ENCODE measurements at regions not wholly inside any gene's neighbourhood (a gene's known extent, or its start where the extent isn't known, plus 50 kb on each side); places are given as distances from the start of the nearest gene placed in this dataset.

DNA sequence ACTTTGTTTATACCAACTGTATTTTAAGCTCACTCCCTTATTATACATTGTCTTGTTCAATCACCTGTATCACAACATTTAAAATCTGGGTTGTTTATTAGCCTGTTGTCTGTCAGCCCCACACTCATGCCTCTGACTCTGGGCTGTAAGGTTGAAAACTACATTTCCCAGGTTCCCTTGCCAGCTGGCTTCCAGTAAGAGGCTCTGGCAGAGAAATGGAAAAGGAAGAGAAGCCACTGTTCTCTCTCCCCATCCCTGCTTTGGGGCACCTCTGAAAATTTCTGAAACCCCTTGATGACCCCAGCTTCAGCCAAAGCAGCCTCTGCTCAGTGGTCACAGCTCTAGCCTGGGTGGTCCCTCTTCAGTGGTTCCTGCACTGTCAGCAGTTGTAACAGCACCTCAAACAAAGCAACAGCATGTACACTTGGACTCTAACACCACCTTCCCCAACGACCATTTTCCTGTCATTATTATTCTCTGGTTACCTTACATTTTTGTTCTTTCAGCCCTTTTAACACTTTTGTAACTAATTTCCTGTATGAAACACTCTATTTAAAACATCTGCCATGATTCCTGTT is 108.9 kb upstream of the LGALSL start:
- no peak for DNase-seq

DNA sequence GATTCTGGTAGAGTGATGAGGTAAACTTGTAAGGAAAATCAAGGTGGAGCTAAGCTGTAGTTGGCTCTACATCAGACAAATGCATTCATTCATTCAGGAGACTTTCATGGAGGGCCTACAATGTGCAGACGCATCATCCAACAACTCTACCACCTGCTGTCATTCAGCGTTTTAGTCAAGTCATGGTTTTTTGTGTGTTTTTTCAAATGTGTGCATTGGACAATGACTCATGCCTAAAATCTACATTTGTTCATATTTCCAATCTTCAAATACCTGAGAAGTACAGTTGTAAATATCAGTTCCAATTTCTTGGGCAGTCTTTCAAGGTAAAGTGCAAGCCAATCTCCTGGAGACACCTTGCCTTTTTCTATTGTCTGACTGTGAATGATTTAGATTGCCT is 108.0 kb upstream of the LGALSL start:
- DNase-seq = no peak

DNA sequence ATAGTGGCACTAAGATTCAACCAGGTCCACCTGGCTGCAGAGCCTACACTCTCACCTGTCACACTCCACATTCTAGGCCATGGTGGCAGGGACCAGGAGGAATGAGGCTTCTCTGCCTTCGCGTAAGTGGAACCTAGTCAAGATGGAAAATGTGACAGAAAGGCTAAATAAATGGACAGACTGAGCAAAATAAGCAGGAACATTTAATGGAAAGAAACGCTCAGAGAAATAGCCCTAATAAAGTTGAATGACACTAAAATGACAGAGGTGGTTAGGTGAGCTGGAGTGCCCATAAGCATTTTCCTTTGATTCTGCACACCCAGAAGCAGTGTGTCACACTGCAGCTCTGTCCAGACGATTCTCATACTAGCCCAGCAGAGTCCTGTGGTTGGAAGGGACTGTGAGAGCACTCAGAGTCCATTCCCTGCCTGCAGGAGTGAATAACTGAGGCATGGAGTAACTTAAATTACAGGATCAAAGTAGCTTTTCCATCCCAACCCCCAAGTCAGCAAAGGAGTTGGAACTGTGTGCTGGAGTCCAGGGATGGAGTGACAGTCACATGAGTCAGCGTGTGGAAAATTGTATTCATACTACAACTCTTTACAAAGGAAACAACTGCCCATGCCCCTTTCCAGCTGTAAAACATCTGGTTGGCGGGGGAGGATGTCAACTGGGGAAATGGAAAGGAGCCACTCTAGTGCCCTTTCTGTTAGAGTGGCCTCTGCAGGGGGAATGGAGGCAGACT is 105.4 kb upstream of the LGALSL start:
- DNase-seq = no peak

DNA sequence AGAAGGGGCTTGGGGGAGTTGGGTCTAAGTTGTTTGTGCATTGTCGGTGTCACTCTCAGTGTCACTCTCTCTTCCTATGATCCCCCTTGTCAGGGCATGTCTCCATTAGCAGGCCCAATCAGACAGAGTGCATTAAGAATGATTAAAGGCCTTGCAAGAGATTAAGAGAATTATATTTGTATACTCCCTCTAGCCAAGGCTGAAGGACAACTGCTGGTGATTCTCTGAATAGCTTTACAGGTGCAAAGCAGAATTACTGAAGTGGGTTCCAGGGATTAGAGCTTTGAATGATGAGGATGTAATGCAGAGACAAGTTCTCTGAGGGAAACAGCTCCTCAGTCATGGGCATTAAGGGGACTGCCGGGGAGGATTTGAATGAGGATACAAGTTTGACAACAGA is 104.8 kb upstream of the LGALSL start:
- DNase-seq = no peak

DNA sequence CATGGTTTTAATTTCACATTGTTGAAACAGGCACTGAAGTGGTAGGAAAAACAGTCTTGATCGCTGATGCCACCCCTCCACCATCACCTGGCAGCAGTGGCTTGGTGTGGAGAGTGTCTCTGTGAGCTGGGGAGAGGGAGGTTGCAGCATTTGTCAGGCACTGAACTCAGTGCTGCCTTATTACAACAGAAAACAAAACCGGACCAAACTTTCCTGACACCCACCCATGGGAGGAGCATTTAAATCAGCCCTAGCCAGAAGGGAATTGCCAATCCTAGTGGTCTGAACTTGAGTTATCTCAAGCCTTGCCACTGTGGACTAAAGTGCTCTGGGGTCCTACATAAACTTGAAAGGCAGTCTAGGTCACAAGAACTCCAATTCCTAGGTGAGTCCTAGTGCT is 103.0 kb upstream of the LGALSL start:
- no peak for DNase-seq

DNA sequence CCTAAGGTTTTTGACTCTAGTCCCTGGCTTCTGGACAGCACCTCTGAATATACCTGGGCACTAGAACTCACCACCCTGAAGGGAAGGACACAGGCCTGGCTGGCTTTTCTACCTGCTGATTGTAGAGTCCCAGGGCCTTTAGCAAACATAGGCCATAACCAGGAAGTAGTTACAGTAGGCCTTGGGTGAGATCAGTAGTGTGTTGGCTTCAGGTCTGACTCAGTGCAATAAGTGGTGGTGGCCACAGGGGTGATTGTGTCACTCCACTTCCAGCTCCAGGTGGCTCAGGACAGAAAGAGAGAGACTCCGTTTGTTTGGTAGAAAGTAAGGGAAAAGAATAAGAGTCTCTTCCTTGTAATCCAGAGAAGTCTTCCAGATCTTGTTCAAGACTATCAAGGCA is 101.7 kb upstream of the LGALSL start:
- DNase-seq = no peak

DNA sequence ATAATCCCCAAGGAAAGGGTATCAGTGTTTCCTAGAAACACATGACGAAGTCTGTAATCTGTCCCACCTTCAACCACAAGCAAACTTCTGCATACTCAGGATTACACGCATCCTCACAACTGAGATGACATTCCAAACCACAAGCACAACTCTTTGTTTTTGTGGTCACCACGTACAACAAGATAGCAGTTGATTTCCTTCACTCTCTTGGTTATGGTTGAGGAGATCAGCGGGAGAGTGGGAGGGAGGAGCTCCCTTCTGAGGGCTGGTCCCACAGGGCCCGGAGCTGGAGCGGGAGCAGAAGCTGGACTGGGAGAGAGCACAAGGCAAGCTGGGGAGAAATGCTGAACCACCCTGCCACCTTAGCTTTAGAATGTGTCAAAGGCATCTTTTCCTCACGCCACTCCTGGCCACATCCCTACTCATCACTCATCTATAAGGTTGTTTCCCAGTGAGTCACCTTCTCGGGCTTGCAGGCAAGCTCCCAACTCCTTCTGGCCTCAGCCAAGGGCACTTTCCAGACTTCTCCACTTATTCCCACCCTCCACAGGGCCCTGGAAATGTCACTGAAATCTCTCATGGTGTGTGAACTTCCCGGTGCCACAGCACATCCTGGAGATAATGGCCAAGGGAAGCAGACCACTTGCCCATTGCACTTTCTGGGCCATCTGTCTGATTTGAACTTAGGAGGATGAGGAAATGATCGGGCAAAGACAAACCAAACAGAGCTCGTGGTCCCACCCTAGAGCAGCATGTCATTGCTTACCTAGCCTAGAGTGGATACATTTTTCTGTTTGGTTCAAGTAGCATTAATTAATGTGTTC is 98.9 kb upstream of the LGALSL start:
- DNase-seq = peak; percentile 86

DNA sequence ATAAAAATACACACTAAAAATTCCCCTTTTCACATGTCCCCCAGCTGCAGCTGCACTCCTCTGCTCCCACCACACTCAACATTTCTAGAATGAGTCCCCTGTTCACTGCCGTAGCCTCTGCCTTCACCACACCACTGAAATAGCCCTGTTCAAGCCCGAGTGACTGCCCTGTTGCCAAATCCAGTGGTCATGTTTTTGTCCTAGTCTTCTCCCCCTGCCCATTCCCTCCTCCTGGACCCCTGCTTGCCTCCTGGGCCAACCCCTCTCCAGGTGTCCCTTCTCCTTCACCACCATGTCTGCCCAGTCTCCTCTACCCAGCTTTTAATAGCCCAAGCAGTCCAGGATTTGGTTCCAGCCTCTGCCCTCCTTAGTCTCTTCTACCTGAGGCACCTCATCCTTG is 97.1 kb upstream of the LGALSL start:
- no peak for DNase-seq

DNA sequence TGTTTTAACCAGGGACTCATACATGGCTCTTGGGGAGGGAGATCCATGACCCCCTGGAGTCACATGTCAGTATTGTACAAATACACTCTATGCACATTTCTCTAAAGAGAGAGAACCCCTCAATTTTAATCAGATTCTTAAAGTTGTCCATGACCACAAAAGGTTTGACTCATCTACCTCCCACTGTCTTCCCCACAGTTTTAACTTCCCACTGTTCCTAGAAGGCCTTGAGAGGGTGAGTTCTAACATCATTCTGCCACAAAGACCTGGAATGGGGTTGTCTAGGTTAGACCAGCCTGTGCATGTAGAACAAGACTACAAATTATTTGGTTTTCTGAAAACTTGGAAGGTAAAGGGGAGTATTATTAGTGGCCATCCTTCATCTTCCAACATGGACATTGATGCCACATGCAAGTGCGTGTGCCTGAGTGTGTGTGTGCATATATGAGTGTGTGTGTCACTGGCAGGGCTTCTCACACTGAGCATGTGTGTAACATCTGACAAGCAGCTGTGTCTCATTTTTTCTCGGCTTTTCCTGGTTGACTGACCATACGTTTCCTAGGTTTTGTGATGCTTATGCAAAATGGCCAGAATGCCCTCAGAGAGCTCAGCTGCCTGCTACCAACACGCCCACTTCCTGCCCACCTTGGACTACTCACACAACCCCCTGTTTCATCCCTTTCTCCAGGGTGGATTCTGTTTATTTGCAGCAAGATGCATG is 94.6 kb upstream of the LGALSL start:
- no peak for DNase-seq

DNA sequence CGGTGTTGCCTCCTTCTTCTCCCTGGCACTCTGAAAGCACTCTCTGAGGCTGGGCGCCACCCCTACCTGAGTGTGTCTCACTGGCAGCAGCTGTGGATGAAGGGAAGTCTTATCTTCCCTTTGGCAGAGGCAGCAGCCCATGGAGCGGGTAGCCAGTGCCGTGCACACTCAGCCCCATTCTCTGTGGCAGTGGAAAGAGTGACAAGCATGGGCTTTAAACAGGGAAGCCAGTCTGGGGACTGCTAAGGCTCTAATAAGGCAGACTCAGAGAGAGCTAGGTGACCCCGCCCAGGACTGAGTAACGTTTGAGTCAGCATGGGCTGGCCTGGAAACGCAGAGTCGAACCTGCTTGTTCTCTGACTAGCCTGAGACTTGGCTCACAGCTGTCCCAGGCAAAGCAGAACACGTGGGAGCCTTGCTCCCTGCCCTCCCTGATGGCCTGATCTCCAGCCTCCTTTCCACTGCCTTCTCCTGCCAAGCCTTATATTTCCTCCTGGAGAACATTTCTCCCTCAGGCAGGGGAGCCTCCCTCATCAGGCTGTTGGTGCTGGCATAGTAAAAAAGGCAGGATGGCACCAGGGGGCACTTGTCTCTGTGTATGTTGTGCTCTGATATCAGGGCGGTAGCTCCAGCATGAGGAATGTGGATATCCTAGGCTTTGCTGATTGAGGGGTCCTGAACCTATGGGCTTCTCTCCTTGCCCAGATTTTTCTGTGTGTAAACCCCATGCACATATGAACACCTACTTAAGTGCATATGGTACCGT is 93.9 kb upstream of the LGALSL start:
- DNase-seq = peak; percentile 74

DNA sequence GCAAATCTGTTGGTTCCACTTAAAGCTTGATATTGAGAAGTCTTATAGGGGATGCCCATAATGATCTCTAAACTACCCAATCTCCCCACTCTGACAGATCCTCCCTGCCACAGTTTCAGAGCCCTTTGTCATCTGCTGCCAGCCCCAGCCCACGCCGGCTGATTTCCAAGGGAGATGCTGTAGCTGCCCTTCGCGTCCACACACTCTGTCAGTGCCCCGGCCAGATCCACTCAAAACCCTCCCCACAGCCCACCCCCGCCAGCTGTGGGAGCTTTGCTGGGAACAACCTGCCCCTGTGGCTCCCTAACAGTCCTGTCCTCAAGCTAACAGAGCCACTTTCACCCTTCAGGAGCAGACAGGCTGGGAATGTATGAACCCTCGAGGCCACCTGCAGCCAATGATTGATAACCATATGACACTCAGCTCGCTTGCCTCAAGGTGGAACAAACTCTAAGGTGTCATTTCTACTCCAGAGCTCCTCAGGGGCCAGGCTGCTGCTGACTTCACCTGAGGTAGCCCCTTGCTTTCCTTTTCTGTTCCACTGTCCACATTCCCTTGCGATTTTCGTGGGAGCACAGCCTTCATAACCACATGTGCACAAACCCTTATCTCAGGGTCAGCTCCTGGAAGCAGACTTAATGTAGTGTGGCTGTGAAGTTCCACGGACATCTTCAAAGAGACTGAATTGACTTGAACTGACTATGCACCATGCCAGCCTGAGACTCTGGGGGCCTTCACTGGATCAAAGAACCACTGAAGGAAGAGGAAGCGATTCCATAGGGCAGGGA is 92.6 kb upstream of the LGALSL start:
- DNase-seq = no peak

DNA sequence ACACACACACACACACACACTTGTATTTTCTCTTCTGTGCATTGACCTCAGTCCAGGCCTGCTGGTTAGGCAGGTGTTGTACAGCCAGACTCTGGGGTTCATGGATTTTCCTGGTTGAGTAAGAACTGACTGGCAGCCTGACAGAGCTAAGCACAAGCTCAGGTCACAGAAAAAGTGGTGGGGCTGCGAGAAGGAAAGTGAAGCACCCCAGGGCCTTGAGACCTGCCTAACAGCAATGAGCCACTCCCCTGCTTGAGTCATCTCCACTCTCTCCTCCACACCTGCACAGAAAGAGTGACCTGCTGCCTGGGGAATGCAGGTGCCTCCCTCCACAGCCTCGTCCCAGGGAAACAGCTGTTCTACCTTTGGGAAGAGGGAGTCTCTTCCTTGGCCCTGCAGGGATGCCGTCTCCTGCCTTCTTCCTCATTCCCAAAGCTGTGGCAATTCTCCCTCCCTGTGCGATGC is 91.4 kb upstream of the LGALSL start:
- DNase-seq = no peak

DNA sequence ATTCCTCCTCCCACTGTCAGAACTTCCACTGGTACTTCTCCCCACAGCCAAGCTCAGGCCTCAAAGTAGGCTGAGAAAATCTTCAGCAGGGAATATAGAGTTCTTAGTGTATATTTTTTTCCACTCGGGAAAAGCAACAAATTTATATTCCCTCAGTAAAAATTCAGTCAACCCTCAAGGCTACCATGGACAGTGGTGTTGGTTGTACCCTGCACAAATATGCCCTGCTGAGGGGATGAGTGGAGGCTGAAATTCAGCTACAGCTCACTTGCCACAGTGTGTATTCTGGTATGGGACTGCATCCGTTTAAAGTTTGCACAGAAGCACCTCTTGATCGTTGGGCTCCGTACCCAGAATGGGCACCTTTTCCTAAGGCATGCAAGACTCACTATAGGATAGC is 90.8 kb upstream of the LGALSL start:
- DNase-seq = no peak

DNA sequence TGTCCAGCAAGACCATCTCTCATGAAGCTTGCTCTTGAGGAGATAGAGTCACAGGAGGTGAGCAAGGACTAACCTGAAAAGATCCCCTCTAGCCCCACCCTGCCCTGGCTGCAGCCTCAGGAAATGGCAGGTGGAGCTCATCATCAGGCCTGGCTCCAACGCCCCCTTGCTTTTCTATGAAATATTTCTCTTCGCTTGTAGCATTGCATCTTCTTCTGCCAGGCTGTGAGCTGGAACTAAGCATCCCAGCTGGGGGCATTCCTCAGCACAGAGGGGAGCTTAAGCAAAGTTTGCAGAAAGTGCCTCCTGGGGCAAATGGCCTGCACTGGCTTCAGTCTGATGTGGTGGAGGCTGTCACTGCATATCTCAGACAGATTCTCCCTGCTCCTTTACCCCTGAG is 90.1 kb upstream of the LGALSL start:
- no peak for DNase-seq

DNA sequence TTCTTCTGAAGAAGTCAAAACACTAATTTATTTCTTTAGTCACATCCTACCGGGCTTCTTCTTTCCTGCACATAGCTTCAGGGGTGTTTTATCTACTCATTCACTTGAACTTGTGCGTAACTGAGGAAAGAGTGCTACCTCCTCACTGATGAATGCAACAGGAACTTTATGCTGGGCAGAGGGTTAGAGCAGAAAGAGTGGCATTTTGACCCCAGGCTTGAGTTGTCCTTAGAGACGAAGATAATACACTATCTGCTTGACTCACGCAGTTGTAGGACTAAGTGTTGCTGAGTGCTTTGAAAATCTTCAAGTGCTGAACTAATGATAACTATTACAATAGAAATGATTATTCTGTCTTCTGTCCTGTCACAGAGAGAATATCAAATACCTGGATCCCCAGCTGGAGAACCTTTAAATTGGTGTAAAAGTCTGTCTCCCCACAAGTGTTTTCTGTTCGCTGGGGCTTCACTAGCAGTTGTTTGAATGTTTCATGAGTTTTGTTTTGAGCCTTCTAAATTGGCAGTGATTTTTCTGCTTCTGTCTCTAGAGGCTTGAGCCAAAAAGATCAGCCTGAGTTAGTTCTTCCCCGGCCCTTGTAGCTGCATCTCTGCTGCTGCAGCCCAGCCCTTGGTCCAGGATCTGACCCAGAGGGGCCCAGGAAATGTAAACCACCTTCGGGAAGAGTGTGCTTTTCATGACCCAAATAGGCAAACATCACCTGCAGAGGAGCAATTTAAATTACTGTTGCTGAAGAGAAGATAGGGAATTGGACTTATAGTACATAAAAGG is 86.3 kb upstream of the LGALSL start:
- DNase-seq = no peak

DNA sequence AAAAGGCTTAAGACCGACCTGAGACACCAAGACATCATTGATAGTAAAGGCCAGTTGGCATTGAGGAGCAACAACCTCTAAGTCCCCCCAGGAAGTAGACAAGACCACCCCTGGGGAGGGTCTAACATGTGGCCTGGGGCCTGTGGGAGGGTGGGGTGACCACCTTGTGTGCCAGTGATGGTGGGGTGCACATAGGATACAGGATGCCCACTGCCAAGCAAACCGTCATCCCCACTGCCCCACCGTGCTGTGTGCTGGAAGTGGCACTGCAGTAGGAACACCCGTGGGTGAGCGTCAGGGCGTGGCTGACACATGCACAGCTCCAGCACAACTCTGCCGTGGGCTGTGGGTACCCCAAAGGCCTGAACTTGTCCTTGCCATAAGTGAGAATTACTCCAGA is 84.3 kb upstream of the LGALSL start:
- no peak for DNase-seq

DNA sequence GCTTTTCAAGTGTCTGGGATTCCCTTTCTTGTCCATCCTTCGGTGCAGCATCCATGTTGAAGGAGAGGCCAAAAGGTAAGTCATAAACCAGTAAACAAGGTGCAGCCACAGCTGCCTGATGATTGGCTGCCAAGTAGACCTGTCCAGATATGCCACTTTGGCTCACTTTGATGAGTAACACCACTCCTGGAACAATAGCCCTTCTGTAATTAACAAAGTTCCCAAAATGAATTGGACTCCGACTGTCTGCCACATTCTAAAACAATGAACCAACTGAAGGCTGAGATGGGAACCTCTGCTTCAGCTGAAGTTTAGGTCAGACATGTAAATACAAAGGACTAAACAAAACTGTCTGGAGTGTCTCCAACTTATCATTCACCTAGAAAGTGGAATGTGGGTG is 82.2 kb upstream of the LGALSL start:
- DNase-seq = no peak

DNA sequence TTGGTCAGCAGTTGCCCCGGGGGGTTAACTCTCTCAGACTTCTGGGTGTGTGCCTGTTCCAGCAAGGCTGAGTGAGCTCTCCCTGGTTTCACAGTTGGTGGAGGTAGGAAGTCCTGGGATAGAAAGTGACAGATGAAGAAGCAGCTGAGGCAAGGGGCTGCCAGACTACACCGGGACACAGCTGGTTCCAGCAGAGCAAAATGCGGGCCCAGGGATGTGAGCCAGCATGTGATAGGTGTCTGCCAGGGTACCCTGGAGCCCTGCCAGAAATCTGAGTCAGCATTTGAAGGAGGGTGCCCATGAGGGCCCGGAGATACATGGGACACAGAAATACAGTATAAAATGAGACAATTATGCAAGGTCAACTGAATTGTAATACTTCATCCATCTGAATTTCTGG is 79.3 kb upstream of the LGALSL start:
- peak; percentile 30 for DNase-seq

DNA sequence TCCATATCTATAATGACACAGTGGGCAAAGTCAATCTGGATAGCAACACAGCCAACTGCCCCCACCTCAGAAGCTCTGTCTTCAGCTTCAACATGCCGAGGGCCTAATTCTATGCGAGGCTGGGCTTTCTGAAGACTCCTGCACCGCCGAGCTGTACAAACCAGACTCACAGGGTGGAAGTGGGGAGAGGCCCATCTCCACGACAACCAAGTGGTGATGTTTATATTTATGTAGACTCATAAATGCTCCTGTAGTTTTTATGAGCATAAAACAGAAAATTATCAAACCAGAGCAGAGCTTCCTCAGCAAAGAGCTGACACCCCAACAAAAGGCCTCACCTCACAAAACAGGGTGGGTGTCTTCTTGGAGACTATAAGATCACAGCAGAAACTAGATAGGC is 77.0 kb upstream of the LGALSL start:
- no peak for DNase-seq

DNA sequence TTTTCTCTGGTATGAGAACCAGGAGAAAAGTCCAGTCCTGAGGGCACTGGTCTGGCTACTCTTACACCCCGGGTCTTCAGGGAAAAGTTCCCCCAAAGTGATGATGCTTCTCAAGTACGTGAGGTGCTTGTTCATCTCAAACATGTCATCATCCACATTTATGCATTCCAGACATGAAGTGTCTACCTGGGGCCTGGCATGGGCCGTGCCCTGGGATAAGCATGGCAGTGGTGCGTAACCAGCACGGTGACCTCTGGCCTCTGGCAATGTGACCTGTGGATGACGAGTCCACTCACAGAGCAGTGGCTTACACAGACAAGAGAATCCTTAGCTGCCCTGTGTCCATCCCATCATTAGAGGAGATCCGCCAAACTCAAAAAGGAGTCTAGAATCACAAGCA is 74.8 kb upstream of the LGALSL start:
- no peak for DNase-seq

All from hematopoietic multipotent progenitor cell treated with erythropoietin and hydrocortisone succinate and interleukin-3 and kit ligand, for 6 days (in vitro differentiated cells).